ENCODE measurements at regions not wholly inside any gene's neighbourhood (a gene's known extent, or its start where the extent isn't known, plus 50 kb on each side); places are given as distances from the start of the nearest gene placed in this dataset.

GRCh38 chr18:51821610-51822009 is 518.4 kb upstream of the DCC start:
- no peak for DNase-seq
- TF ChIP-seq CTCF (IDR thresholded peaks at IDR 0.05): no peak
- TF ChIP-seq EP300 (IDR thresholded peaks at IDR 0.05): no peak
- no peak for TF ChIP-seq POLR2A (IDR thresholded peaks at IDR 0.05)

GRCh38 chr18:51824746-51825145 is 515.3 kb upstream of the DCC start:
- 22 to 26% (median 23%) methylated on average over 2 of the region's 2 CpGs for WGBS, 3 donors
- H3K4me3 ChIP-seq: no peak overlapping the region

More at GRCh38 chr18:51821610-51822009, 518.4 kb upstream of the DCC start:
- intact Hi-C loops (cut with DNase I): no loop called here
- H3K4me1 ChIP-seq (ENCODE audit: insufficient read depth): no peaks in the 10 kb centered on the region
- H3K36me3 ChIP-seq: no peaks in the 10 kb centered on the region
- H3K27ac ChIP-seq: no peak overlapping the region
- no peak overlapping the region for H3K4me3 ChIP-seq
- H3K9me3 ChIP-seq: no peaks in the 10 kb centered on the region
- 74 to 92% (median 83%) methylated on average over 1 of the region's 1 CpG for WGBS, 3 donors
- H3K27me3 ChIP-seq: no peaks in the 10 kb centered on the region

GRCh38 chr18:51833850-51834249 is 506.1 kb upstream of the DCC start:
- H3K4me1 ChIP-seq (ENCODE audit: insufficient read depth): no peaks in the 10 kb centered on the region
- no peak for DNase-seq
- no peaks in the 10 kb centered on the region for H3K9me3 ChIP-seq
- H3K4me3 ChIP-seq: no peak overlapping the region
- no peak overlapping the region for H3K27ac ChIP-seq
- H3K36me3 ChIP-seq: no peaks in the 10 kb centered on the region
- TF ChIP-seq POLR2A (IDR thresholded peaks at IDR 0.05) (no peak), CTCF (IDR thresholded peaks at IDR 0.05) (no peak), EP300 (IDR thresholded peaks at IDR 0.05) (no peak)
- H3K27me3 ChIP-seq: no peaks in the 10 kb centered on the region
- intact Hi-C loops (cut with DNase I): no loop called here
- WGBS, 3 donors: 66 to 73% (median 68%) methylated on average over 6 of the region's 6 CpGs

More at GRCh38 chr18:51824746-51825145, 515.3 kb upstream of the DCC start:
- TF ChIP-seq EP300 (IDR thresholded peaks at IDR 0.05): no peak
- no peak for TF ChIP-seq POLR2A (IDR thresholded peaks at IDR 0.05)
- TF ChIP-seq CTCF (IDR thresholded peaks at IDR 0.05): no peak
- Histone ChIP-seq H3K36me3 (no peaks in the 10 kb centered on the region), H3K27ac (no peak overlapping the region), H3K9me3 (no peaks in the 10 kb centered on the region), H3K4me1 (ENCODE audit: insufficient read depth) (no peaks in the 10 kb centered on the region), H3K27me3 (no peaks in the 10 kb centered on the region)
- intact Hi-C loops (cut with DNase I): no loop called here
- no peak for DNase-seq

GRCh38 chr18:51848702-51849101 is 491.3 kb upstream of the DCC start:
- Histone ChIP-seq H3K9me3 (no peaks in the 10 kb centered on the region), H3K4me3 (no peak overlapping the region), H3K36me3 (no peaks in the 10 kb centered on the region), H3K27ac (no peak overlapping the region), H3K27me3 (no peaks in the 10 kb centered on the region), H3K4me1 (ENCODE audit: insufficient read depth) (no peaks in the 10 kb centered on the region)
- no peak for DNase-seq
- intact Hi-C loops (cut with DNase I): no loop called here
- TF ChIP-seq POLR2A (IDR thresholded peaks at IDR 0.05) (no peak), EP300 (IDR thresholded peaks at IDR 0.05) (no peak), CTCF (IDR thresholded peaks at IDR 0.05) (no peak)
- 74 to 88% (median 81%) methylated on average over 2 of the region's 2 CpGs for WGBS, 3 donors

- intact Hi-C loops (cut with DNase I): no loop called here
- DNase-seq: no peak
- no peak overlapping the region for H3K4me3 ChIP-seq
- no peaks in the 10 kb centered on the region for H3K36me3 ChIP-seq
- no peaks in the 10 kb centered on the region for H3K27me3 ChIP-seq
- H3K4me1 ChIP-seq (ENCODE audit: insufficient read depth): no peaks in the 10 kb centered on the region
- H3K9me3 ChIP-seq: no peaks in the 10 kb centered on the region
- no peak for TF ChIP-seq POLR2A (IDR thresholded peaks at IDR 0.05)
- no peak for TF ChIP-seq EP300 (IDR thresholded peaks at IDR 0.05)
- TF ChIP-seq CTCF (IDR thresholded peaks at IDR 0.05): no peak
- no peak overlapping the region for H3K27ac ChIP-seq
Observed at GRCh38 chr18:51852681-51853080, 487.3 kb upstream of the DCC start.

Data from ovary (tissue), 7 donors.